Calu3 (cell line): ENCODE measurements at regions not wholly inside any gene's neighbourhood (a gene's known extent, or its start where the extent isn't known, plus 50 kb on each side); places are given as distances from the start of the nearest gene placed in this dataset.

Experiments used
- BruUV-seq: library from RNA; stranded (reverse); fragments of 400-500 nt; replicated peaks from 2 replicates; lab custom pipeline; 2021; lab: Mats Ljungman, UMichigan
- CTCF ChIA-PET: fragments of 300-600 bp; sonication (Branson Sonifier 250); formaldehyde crosslinking; loops from one replicate; lab custom pipeline; 2022; ENCODE audit warnings: antibody characterized with exemption; lab: Charles Lee
- DNase-seq: peaks from one replicate; pipeline ENCODE4 v3.0.0; 2022
- H3K27ac Mint-ChIP-seq: one replicate; pipeline ENCODE4 v1.8.0; 2022; ENCODE audit warnings: mixed read lengths; ENCODE audit not compliant: unreplicated experiment
- H3K27me3 Mint-ChIP-seq: one replicate; pipeline ENCODE4 v1.8.0; 2022; ENCODE audit warnings: mixed read lengths; ENCODE audit not compliant: unreplicated experiment
- H3K36me3 Mint-ChIP-seq: one replicate; pipeline ENCODE4 v1.8.0; 2022; ENCODE audit warnings: mild to moderate bottlenecking, moderate library complexity, mixed read lengths; ENCODE audit not compliant: insufficient read depth, unreplicated experiment
- H3K4me1 Mint-ChIP-seq: one replicate; pipeline ENCODE4 v1.8.0; 2022; ENCODE audit warnings: mild to moderate bottlenecking, low read depth, mixed read lengths; ENCODE audit not compliant: unreplicated experiment
- H3K4me3 Mint-ChIP-seq: one replicate; pipeline ENCODE4 v1.8.0; 2022; ENCODE audit warnings: mild to moderate bottlenecking, low read depth, moderate library complexity, mixed read lengths; ENCODE audit not compliant: unreplicated experiment
- H3K9me3 Mint-ChIP-seq: one replicate; pipeline ENCODE4 v1.8.0; 2022; ENCODE audit warnings: low read depth, mixed read lengths; ENCODE audit not compliant: unreplicated experiment
- intact Hi-C: fragments of 100-400 bp; cut with micrococcal nuclease; formaldehyde crosslinking; loops from one replicate; pipeline ENCODE4 v1.10.0; 2022; ENCODE audit not compliant: unreplicated experiment
- TF ChIP-seq, protein P1 (sequence below): fragments of 200-600 bp; IDR thresholded peaks from one replicate; pipeline ENCODE4 v1.8.0; 2022; ENCODE audit warnings: antibody characterized with exemption; ENCODE audit not compliant: unreplicated experiment

DNA sequence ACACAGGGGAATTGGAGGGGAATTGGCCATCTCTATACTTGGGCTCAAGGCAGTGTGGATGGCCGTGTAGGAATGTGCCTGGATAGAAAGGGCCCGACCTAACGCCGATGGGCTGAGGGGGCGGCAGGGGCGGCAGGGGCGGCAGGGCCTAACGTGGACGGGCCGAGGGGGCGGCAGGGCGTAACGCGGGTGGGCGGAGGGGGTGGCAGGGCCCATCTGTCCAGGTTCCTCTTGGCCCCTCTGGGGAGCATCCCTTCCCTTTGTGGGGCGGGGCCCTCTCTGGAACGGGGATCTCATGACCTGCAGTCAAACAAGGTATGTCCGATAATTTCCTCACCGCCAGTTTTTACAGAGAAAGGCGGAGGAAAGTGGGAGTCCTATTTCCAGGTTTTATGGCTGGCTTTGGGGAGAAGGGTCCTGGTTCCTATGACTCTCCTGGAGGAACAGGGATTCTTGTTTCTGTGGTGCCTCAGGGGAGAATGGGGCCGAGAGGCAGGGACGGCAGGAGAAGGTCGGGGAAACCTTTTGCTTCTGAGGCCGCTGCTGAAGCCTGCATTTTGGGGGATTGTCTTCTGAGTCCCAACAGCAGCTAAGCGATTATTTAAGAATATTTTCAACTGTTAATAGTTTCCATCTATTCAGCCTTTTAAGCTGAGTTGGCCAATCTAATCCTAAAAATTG lies 100.8 kb upstream of the FRMD1 start:
- H3K27me3 Mint-ChIP-seq = peaks cover 54% of the 10 kb centered on the region
- no peak overlapping the region for H3K4me3 Mint-ChIP-seq
- H3K36me3 Mint-ChIP-seq = no peaks in the 10 kb centered on the region
- no TSS peak for BruUV-seq
- DNase-seq = no peak
- intact Hi-C loops = no loop called here
- H3K27ac Mint-ChIP-seq = no peak overlapping the region
- TF ChIP-seq, protein P1, sequence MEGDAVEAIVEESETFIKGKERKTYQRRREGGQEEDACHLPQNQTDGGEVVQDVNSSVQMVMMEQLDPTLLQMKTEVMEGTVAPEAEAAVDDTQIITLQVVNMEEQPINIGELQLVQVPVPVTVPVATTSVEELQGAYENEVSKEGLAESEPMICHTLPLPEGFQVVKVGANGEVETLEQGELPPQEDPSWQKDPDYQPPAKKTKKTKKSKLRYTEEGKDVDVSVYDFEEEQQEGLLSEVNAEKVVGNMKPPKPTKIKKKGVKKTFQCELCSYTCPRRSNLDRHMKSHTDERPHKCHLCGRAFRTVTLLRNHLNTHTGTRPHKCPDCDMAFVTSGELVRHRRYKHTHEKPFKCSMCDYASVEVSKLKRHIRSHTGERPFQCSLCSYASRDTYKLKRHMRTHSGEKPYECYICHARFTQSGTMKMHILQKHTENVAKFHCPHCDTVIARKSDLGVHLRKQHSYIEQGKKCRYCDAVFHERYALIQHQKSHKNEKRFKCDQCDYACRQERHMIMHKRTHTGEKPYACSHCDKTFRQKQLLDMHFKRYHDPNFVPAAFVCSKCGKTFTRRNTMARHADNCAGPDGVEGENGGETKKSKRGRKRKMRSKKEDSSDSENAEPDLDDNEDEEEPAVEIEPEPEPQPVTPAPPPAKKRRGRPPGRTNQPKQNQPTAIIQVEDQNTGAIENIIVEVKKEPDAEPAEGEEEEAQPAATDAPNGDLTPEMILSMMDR = no peak
- H3K9me3 Mint-ChIP-seq = no peaks in the 10 kb centered on the region
- CTCF ChIA-PET = interaction anchor here (0.5 kb wide), 1 partner anchor 50 kb away, joined by 3 read pairs; no protein-coding TSS in a partner anchor
- H3K4me1 Mint-ChIP-seq = no peaks in the 10 kb centered on the region

DNA sequence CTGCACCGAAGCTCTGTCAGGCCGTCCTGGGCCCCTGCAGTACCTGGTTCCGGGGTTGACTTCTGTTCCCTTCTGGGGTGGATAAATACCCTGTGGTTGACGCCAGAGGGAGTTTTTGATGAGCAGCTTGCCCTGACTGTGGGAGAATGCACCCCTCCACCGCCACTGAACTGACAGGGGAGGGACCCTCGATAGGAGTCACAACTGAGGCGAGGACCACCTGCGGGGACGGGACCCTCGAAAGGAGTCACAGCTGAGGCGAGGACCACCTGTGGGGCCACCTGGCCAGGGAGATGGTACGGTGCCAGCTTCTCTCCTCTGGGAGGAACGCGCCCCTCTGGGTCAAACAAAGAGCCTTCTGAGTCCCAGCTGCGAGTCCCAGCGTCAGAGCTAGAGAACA lies 100.1 kb upstream of the FRMD1 start:
- H3K27ac Mint-ChIP-seq = no peak overlapping the region
- no peak overlapping the region for H3K4me3 Mint-ChIP-seq

DNA sequence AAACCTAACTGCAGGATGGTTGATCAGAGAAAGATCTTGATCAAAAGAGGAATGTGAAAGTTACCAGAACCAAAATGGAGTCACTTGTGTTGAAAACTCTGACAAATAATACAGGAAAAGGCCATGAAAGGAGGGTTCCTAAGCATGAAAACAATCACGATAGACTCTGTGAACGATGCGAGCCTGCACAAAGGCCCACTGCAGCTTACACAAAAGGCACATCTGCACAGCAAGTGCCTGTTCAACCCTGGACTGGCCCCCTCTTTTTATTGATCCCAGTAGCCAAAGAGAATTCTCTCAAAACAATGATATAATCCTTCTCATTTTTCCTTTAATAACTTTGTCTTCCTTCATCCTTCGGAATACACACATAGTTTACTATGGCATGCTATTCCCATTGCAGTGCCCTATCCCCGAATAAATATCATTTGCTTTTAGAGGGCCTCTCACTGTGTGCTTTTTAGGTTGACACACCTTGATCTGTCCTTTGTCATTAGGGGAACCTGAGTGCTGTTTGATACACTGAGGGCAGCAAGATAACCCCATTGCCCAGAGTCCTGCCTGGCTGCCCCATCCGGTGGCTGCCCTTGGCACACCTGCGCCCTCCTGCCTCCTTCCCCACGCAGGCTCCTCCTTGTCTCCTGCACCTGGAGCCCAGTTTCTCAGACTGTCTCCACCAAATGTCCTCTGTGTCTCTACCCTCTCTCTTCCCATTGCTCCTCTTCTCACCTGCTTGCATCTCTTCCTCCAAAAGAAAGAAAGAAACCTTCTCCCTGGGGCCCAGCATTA lies 98.3 kb upstream of the FRMD1 start:
- Mint-ChIP-seq H3K36me3 (no peaks in the 10 kb centered on the region), H3K4me1 (no peaks in the 10 kb centered on the region), H3K27ac (no peak overlapping the region), H3K4me3 (no peak overlapping the region), H3K9me3 (no peaks in the 10 kb centered on the region), H3K27me3 (peaks cover 49% of the 10 kb centered on the region)
- DNase-seq = no peak
- BruUV-seq = no TSS peak
- intact Hi-C loops = no loop called here
- TF ChIP-seq, protein P1 = no peak
- CTCF ChIA-PET = no interaction called here

More for the DNA sequence above, 100.1 kb upstream of the FRMD1 start:
- no TSS peak for BruUV-seq
- CTCF ChIA-PET = no interaction called here
- intact Hi-C loops = no loop called here
- no peak for DNase-seq
- H3K4me1 Mint-ChIP-seq = no peaks in the 10 kb centered on the region
- H3K27me3 Mint-ChIP-seq = peaks cover 60% of the 10 kb centered on the region
- TF ChIP-seq, protein P1 = no peak
- H3K9me3 Mint-ChIP-seq = no peaks in the 10 kb centered on the region
- no peaks in the 10 kb centered on the region for H3K36me3 Mint-ChIP-seq

DNA sequence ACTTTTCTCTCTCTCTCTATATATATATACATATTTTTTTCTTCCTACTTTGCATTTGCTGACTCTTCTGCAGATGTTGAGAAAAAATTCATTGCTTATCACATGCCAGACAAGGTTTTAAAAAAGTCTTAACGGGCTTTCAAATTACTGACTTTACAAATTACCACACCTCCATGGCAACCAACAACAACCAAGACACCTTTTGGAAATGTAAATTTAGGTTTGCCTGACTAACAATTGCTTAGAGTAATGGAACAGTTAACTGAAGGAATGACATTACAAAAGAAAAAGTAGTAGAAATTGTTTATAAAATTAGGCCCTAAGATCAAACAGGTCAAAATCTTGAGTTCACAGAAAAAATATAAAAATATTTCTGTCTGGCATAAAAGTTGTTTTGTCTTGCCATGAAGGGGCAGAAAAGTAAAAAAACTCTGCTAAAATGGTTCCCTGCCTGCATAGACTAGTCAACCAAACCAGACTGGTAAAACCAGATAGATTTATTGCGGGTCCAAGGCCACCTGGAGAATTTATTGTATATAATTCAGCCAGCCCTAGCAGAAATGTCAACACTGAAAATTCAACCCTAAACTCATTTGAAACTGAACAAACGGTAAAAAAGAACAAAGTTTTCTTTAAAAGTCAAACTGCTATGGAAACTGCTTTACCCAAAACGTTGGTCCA lies 92.8 kb upstream of the FRMD1 start:
- no TSS peak for BruUV-seq
- peaks cover 50% of the 10 kb centered on the region for H3K27me3 Mint-ChIP-seq
- H3K36me3 Mint-ChIP-seq = no peaks in the 10 kb centered on the region
- H3K27ac Mint-ChIP-seq = no peak overlapping the region
- TF ChIP-seq, protein P1 = no peak
- no peak overlapping the region for H3K4me3 Mint-ChIP-seq
- H3K9me3 Mint-ChIP-seq = no peaks in the 10 kb centered on the region
- CTCF ChIA-PET = no interaction called here
- H3K4me1 Mint-ChIP-seq = peaks cover 12% of the 10 kb centered on the region
- DNase-seq = no peak
- intact Hi-C loops = no loop called here
